ENCODE measurements at regions not wholly inside any gene's neighbourhood (a gene's known extent, or its start where the extent isn't known, plus 50 kb on each side); places are given as distances from the start of the nearest gene placed in this dataset.

DNA sequence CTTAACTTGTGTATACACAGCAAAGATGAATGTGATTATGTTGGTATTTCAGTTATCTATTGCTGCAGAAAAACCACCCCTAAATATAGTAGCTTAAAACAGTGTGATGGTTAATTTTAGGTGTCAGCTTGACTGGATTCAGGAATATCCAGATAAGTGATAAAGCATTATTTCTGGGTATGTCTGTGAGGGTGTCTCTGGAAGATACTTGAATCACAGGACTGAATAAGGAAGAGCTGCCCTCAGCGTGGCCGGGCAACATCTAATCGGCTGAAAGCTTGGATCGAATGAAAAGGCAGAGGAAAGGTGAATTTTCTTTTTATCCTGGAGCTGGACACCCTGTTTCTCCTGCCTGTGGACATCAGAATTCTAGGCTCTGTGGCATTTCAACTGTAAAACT, 132.0 kb upstream of the SYNPR start:
- ATAC-seq (ENCODE audit: low read depth) = no peak
- H3K36me3 Mint-ChIP-seq (ENCODE audit: low read depth) = no peaks in the 10 kb centered on the region
- intact Hi-C loops (cut with micrococcal nuclease) = no loop called here
- ChIA-PET CTCF (no interaction called here), POLR2A (no interaction called here)
- DNase-seq = no peak
- no peak overlapping the region for H3K27ac Mint-ChIP-seq
- TF ChIP-seq, protein P1, sequence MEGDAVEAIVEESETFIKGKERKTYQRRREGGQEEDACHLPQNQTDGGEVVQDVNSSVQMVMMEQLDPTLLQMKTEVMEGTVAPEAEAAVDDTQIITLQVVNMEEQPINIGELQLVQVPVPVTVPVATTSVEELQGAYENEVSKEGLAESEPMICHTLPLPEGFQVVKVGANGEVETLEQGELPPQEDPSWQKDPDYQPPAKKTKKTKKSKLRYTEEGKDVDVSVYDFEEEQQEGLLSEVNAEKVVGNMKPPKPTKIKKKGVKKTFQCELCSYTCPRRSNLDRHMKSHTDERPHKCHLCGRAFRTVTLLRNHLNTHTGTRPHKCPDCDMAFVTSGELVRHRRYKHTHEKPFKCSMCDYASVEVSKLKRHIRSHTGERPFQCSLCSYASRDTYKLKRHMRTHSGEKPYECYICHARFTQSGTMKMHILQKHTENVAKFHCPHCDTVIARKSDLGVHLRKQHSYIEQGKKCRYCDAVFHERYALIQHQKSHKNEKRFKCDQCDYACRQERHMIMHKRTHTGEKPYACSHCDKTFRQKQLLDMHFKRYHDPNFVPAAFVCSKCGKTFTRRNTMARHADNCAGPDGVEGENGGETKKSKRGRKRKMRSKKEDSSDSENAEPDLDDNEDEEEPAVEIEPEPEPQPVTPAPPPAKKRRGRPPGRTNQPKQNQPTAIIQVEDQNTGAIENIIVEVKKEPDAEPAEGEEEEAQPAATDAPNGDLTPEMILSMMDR (IDR thresholded peaks at IDR 0.05) = no peak
- no peaks in the 10 kb centered on the region for H3K4me1 Mint-ChIP-seq
- H3K4me3 Mint-ChIP-seq = no peak overlapping the region
- H3K27me3 Mint-ChIP-seq = no peaks in the 10 kb centered on the region
- H3K9me3 Mint-ChIP-seq = no peaks in the 10 kb centered on the region

DNA sequence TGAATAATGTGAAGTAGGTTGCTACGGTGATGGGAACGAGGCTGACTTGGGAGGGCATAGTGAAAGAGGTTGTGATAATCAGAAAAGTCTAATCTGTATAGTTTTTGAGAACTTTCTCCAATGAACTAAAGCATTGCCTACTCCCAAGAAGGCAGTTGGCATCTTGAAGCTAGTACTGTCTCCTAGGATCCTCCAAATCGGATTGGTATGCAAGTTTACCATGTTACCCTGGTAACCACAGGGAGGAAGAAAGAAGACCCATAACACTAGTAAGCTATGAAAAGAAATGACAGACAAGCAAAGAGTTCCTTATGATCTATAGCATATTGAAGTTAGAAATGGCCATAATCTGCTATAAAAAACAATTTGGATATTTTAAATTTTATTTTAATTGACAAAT, 127.2 kb upstream of the SYNPR start:
- POLR2A ChIA-PET = no interaction called here
- no peak overlapping the region for H3K27ac Mint-ChIP-seq
- H3K36me3 Mint-ChIP-seq (ENCODE audit: low read depth) = no peaks in the 10 kb centered on the region
- no peaks in the 10 kb centered on the region for H3K9me3 Mint-ChIP-seq
- intact Hi-C loops (cut with micrococcal nuclease) = no loop called here
- no peak for ATAC-seq (ENCODE audit: low read depth)
- H3K4me3 Mint-ChIP-seq = no peak overlapping the region
- no peaks in the 10 kb centered on the region for H3K27me3 Mint-ChIP-seq
- H3K4me1 Mint-ChIP-seq = no peaks in the 10 kb centered on the region
- no peak for DNase-seq
- CTCF ChIA-PET = no interaction called here
- TF ChIP-seq, protein P1 (IDR thresholded peaks at IDR 0.05) = no peak

DNA sequence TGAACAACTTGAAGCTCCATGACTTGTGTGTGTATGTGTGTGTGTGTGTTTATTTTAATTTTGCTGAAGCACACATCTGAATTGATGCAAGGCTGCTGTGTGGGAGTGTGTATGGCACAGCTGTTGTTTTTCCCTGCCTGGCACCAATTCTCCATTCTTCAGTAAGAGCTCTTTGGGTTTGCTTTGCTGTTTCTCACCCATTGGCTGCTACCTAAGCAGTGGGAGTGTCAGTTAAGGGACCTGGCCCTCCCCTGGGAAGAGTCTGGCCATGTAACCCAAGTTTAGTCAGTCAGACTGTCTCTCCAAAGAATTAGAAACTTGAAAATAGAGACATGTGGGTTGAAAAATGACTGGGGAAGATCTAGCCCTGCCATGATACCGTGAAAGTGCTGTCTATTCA, 126.2 kb upstream of the SYNPR start:
- no peak for ATAC-seq (ENCODE audit: low read depth)
- H3K4me1 Mint-ChIP-seq = no peaks in the 10 kb centered on the region
- no peak for DNase-seq
- H3K27ac Mint-ChIP-seq = no peak overlapping the region
- CTCF ChIA-PET = no interaction called here
- H3K9me3 Mint-ChIP-seq = no peaks in the 10 kb centered on the region
- intact Hi-C loops (cut with micrococcal nuclease) = no loop called here
- H3K36me3 Mint-ChIP-seq (ENCODE audit: low read depth) = no peaks in the 10 kb centered on the region
- POLR2A ChIA-PET = no interaction called here
- H3K27me3 Mint-ChIP-seq = no peaks in the 10 kb centered on the region
- TF ChIP-seq, protein P1 (IDR thresholded peaks at IDR 0.05) = no peak
- H3K4me3 Mint-ChIP-seq = no peak overlapping the region

DNA sequence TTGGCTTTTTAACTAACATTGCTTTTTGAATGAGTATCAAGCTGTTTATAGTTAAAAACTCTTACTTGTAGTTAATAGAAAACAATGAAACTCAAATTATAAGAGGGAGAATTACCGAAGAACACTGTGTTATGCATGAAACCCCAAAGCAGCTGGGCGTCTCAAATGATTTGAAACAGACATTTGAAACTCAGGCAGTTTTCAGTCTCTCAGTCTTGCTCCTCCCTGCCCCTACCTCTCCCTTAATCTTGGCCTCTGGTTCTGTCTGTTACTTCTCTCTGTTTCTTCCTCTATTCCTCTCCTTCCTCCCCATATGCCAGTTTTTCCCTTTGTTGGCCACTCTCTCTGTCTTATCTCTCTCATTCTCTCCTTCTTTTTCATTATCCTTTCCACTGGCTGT, 118.3 kb upstream of the SYNPR start:
- H3K36me3 Mint-ChIP-seq (ENCODE audit: low read depth) = no peaks in the 10 kb centered on the region
- TF ChIP-seq, protein P1 (IDR thresholded peaks at IDR 0.05) = no peak
- ChIA-PET CTCF (no interaction called here), POLR2A (no interaction called here)
- ATAC-seq (ENCODE audit: low read depth) (no peak), DNase-seq (no peak)
- no peak overlapping the region for H3K27ac Mint-ChIP-seq
- H3K4me3 Mint-ChIP-seq = no peak overlapping the region
- intact Hi-C loops (cut with micrococcal nuclease) = no loop called here
- peaks cover 6% of the 10 kb centered on the region for H3K9me3 Mint-ChIP-seq
- no peaks in the 10 kb centered on the region for H3K4me1 Mint-ChIP-seq
- H3K27me3 Mint-ChIP-seq = no peaks in the 10 kb centered on the region

DNA sequence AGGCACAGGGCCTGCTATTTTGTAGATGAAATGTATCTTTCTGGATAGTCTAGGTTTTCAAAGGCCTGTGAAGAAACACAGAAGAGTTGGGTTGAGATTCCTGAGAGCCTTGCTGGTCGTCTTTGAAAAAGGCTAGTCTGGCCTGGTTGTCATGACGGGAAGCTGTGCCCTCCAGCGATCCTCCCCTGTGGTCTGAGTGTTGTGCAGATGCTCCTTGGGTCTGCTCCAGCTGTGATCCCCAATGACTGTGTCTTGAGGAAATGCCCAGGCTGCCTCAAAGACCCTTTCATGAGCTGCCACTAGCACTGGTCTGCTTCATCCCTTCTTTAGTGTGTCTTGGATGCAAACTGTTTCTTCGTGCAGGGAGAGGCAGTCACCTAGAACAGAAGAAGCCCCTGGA, 111.0 kb upstream of the SYNPR start:
- ATAC-seq (ENCODE audit: low read depth) (no peak), DNase-seq (no peak)
- Mint-ChIP-seq H3K4me3 (no peak overlapping the region), H3K27ac (no peak overlapping the region), H3K9me3 (peaks cover 3% of the 10 kb centered on the region), H3K36me3 (ENCODE audit: low read depth) (no peaks in the 10 kb centered on the region), H3K27me3 (no peaks in the 10 kb centered on the region), H3K4me1 (no peaks in the 10 kb centered on the region)
- ChIA-PET POLR2A (no interaction called here), CTCF (no interaction called here)
- TF ChIP-seq, protein P1 (IDR thresholded peaks at IDR 0.05) = no peak
- intact Hi-C loops (cut with micrococcal nuclease) = no loop called here
